GM12875 (cell line): ENCODE measurements at regions not wholly inside any gene's neighbourhood (a gene's known extent, or its start where the extent isn't known, plus 50 kb on each side); places are given as distances from the start of the nearest gene placed in this dataset.

Source experiments
- H3K4me3 ChIP-seq: one replicate; pipeline ENCODE4 v1.5.1; 2011; ENCODE audit warnings: low read depth, low read length, control low read depth
- CTCF ChIP-seq: IDR thresholded peaks from 2 replicates; pipeline ENCODE4 v1.5.1; 2011; ENCODE audit warnings: low read depth, mild to moderate bottlenecking, control low read depth, inconsistent platforms, low read length, moderate library complexity, borderline replicate concordance; ENCODE audit not compliant: insufficient read depth

- H3K4me3 ChIP-seq: no peak overlapping the region
- TF ChIP-seq CTCF: no peak
Observed at GRCh38 chr6:19734519-19734918, 102.7 kb upstream of the ID4 start.

- H3K4me3 ChIP-seq: no peak overlapping the region
Observed at GRCh38 chr6:19736066-19736465, 101.1 kb upstream of the ID4 start.

GRCh38 chr6:19738010-19738409, 99.2 kb upstream of the ID4 start:
- TF ChIP-seq CTCF: no peak
- H3K4me3 ChIP-seq: no peak overlapping the region

More at GRCh38 chr6:19736066-19736465, 101.1 kb upstream of the ID4 start:
- no peak for TF ChIP-seq CTCF

GRCh38 chr6:19749722-19750121, 87.4 kb upstream of the ID4 start:
- TF ChIP-seq CTCF: no peak
- no peak overlapping the region for H3K4me3 ChIP-seq

- no peak overlapping the region for H3K4me3 ChIP-seq
- TF ChIP-seq CTCF: no peak
Observed at GRCh38 chr6:19752746-19753145, 84.4 kb upstream of the ID4 start.

- TF ChIP-seq CTCF: no peak
- no peak overlapping the region for H3K4me3 ChIP-seq
Observed at GRCh38 chr6:19753826-19754225, 83.3 kb upstream of the ID4 start.

GRCh38 chr6:19754686-19755085, 82.5 kb upstream of the ID4 start:
- no peak for TF ChIP-seq CTCF
- H3K4me3 ChIP-seq: no peak overlapping the region
